ENCODE measurements at regions not wholly inside any gene's neighbourhood (a gene's known extent, or its start where the extent isn't known, plus 50 kb on each side); places are given as distances from the start of the nearest gene placed in this dataset.
"Not testable (repeated sequence)": the region's sequence is repeated elsewhere in the genome, so short reads cannot be mapped to it uniquely, and the experiment has no call there.

GRCh38 chr6:133802861-133803260, 86.1 kb upstream of the TCF21 start:
- no peak for DNase-seq

- DNase-seq = no peak
Observed at GRCh38 chr6:133804265-133804664, 84.6 kb upstream of the TCF21 start.

GRCh38 chr6:133805876-133806275, 83.0 kb upstream of the TCF21 start:
- no peak for DNase-seq

DNA sequence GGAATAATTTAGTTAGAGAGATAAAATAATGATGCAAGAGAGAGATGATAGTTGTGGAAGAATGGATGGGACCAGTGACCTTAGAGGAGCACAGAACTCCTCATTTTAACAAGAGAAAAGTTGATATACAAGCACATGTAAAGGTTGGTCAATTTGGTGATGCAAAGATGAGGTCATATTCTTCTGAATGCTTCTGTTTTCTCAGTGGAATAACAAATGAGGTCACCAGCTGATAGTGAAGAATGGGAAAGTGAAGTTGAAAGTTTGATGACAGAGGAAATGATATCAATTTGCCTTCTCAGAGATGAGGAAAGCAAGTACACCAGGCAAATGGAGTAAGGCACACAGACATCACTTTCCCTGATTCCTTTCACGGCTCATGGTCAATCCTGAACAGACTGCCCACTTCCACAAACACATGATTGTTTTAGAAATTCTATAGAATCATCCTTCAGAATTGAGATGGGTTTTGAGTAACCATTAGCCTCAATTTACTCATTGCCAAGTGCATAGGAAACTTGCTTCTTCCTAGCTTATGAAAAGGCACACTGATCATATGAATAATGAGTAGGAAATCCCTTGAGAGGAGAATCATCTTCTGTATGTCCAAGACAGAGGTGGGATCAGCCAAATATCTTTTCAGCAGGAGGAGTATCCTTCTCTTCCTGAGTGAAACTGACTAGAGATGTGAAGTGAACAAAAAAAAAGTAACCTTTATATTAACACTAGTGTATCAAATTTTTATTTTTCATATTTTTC, 82.4 kb upstream of the TCF21 start:
- DNase-seq = no peak

DNA sequence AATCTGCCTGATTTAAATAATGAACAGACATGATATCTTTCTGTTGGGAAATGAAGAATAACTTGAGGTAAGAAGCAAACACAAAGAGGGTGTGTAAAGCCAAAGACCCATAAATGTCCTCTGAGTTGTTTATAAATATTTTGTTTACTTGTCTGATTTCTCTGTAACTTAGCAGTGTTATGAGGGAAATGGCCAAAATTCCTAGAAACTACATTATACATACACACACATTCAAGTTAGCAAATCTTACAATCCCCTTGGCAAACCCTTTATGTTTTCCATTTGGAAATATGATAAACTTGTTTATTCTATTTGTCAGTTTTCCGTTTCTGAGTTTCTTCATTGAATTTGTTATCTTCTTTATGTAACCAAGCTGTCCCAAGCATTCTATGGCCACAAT, 81.4 kb upstream of the TCF21 start:
- no peak for DNase-seq

DNA sequence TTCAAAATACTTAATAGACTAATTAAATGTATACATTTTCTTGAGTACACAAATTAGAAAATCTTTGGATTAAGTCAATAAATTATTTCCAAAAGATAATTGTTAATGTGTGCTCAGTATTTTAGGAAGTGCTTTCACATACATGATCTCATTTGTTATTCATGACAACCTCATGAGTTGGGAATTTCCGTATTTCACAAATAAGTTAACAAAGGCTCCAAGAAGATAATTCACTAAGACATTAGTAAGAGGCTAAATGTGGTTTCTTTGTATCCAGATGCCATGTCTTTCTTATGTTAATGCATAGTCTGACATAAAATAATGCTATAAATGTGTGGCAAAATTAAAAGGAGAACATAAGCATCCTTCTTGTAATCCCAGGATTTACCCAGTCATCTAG, 79.5 kb upstream of the TCF21 start:
- DNase-seq = no peak

GRCh38 chr6:133811557-133811956, 77.4 kb upstream of the TCF21 start:
- DNase-seq = no peak

GRCh38 chr6:133812446-133812845, 76.5 kb upstream of the TCF21 start:
- not testable (repeated sequence) for DNase-seq

DNA sequence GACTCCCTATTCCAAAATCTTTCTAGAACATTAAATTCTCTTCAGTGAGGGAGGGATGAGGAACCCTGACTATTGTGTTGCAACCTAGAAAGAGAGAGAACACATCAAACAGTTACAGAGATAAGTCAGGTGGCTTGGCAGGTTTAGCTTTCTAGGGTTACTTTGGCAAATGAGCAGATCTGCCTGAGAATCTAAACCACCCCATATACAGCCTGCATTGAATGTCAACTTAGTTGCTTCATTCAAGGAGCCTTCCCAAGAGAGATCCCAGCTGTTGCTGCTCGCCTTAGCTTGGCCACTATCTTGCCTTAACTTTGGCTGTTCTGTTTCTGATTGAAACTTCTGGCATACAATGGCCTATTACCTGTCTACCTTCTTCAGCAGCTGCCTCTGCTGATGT, 74.7 kb upstream of the TCF21 start:
- no peak for DNase-seq

DNA sequence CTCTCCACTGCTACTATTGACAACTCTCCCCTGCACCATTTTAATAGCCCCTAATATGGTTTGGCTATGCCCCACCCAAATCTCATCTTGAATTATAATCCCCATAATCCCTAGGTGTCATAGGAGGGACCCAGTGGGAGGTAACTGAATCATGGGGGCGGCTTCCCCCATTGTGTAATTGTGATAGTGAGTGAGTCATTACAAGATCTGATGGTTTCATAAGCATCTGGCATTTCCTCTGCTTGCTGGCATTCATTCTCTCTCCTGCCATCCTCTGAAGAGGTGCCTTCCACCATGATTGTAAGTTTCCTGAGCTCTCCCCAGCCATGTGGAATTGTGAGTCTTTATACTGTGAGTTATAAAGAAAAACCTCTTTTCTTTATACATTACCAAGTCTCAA, 74.1 kb upstream of the TCF21 start:
- DNase-seq = peak; percentile 49

DNA sequence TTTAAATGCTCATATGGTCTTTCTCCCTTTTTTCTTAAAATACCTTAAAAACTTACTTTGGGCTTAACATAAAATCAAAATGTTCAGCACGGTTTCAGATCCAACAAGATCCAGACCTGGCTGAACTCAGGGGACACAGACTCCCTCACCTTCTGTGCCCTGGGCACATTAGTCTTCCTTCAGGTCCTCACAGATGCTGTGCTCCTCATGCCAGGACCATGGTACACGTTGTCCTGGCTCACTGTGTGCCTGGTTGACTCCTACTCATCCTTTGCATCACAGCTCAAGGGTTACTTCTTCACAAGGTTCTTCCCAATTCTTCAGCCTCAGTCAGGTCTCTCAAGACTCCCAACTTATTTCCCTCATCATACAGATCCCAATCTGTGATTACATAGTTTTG, 73.6 kb upstream of the TCF21 start:
- DNase-seq = no peak

GRCh38 chr6:133816171-133816570, 72.7 kb upstream of the TCF21 start:
- DNase-seq = no peak

GRCh38 chr6:133817460-133818047, 71.4 kb upstream of the TCF21 start:
- DNase-seq = peak; percentile 16

DNA sequence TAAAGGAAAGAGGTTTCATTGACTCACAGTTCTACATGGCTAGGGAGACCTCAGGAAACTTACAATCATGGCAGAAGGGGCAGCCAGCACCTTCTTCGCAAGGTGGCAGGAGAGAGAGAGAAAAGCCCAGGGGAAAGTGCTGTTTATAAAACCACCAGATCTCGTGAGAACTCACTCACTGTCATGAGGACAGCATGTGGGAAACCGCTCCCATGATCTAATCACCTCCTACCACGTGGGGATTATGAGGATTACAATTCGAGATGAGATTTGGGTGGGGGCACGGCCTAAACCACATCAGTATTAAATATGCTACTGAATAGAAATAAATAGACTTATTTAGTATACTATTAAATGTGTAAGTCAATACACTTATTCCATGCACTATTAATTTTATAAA, 70.6 kb upstream of the TCF21 start:
- no peak for DNase-seq

DNA sequence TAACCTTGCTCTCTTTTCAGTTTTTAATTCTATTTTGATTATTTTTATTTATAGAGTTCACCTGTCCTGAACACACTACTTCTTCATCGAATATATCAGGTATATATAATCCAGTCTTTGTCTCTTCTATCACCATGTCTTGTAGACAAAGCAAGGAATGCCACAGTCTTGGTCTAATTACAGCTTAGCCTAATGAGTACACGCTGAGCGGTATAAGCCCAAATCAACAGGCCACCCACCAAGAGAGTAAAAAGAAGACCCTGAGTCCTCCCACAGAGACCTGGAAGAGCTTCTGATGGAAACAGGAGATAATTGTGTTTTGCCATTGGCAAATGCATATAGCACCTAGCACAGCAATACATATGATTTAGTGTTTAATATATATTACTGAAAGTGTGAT, 68.7 kb upstream of the TCF21 start:
- no peak for DNase-seq

GRCh38 chr6:133827766-133828165, 61.1 kb upstream of the TCF21 start:
- no peak for DNase-seq

GRCh38 chr6:133833949-133834359, 55.0 kb upstream of the TCF21 start:
- no peak for DNase-seq

DNA sequence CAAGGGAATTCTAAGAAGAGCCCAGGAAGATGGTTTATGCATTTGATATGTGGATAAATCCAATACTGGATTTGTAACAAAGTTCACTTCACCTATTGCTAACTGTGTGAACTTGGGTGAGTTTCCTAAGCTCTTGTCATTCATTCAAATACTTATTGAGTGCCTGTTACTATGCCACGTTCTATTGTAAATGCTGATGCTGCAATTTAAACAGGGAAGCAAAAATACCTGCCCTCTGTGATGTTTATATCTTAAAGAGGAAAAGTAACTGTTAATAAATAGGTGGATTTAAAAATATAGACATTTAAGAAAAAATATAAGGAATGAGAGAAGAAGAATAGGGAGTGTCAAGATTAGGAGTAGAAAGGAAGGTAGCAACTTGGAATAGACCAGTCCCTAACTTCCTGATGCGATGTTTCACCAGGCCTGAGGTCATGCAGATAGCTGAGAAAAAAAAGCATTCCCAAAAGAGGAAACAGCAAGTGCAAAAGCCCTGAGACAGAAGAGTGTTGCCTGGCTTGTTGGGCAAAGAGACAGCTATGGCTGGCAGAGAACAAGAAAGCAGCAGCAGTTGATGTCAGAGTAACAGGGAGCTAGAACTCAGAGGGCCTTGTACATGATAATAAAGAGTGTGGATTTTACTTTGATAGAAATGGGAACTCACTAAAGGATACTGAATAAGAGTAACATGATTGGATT, 54.3 kb upstream of the TCF21 start:
- DNase-seq = no peak

- no peak for DNase-seq
Observed at GRCh38 chr6:133835901-133836300, 53.0 kb upstream of the TCF21 start.

DNA sequence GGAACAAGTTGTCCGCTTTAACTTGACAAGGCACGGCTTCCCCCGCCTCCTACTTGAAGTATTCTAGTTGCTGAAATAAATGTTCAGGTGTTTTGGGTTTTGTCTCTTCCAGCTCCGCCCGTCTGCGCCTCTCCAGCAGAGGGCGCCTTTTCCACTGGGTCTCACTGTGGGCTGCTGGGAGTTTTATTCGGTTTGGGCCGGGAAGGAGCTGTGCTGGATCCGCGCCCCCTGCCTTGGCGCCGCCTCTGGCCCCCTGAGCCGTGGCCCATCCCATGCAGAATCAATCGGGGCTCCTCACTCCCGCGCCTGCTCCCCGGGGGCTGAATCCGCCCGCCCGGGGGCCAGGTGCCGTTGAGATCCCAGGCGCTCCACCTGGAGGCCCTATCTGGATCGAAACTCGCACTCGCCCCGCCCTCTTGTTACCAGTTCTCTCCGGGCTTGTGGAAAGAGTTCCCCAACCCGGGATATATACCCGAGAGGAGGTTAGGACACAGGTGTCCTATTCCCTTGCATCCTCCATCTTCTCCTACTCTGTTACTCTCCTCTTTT, 51.0 kb upstream of the TCF21 start:
- DNase-seq = peak; percentile 70
